HCT116 (cell line): ENCODE measurements at regions not wholly inside any gene's neighbourhood (a gene's known extent, or its start where the extent isn't known, plus 50 kb on each side); places are given as distances from the start of the nearest gene placed in this dataset.

Source experiments
- ATAC-seq: fragments of 200-7000 bp; cut with Tn5 transposase; 2 replicates; pipeline ENCODE4 v1.9.1; 2020; ENCODE audit warnings: mild to moderate bottlenecking, moderate library complexity
- BruUV-seq: library from RNA; stranded (reverse); fragments of 400-500 nt; replicated peaks from 2 replicates; lab custom pipeline; 2021; lab: Mats Ljungman, UMichigan
- CTCF ChIA-PET: fragments of 300-600 bp; sonication (Branson Sonifier 250); formaldehyde crosslinking; loops from one replicate; lab custom pipeline; 2021; ENCODE audit warnings: antibody characterized with exemption; lab: Charles Lee
- POLR2A ChIA-PET: fragments of 300-600, 350-600 bp; sonication (Branson Sonifier 250); formaldehyde crosslinking; loops from one replicate; lab custom pipeline; 2021; ENCODE audit warnings: antibody characterized with exemption; lab: Charles Lee
- RAD21 ChIA-PET, 2 experiments: fragments of 300-600 bp; sonication (Branson Sonifier 250); formaldehyde crosslinking; loops; one replicate each; lab custom pipeline; 2023; ENCODE audit warnings: low total read pairs in 2 of 2; ENCODE audit not compliant: uncharacterized antibody in 2 of 2, unreplicated experiment in 2 of 2, low non-redundant PET in 1 of 2; lab: Charles Lee
- DNase-seq: peaks from one replicate; pipeline ENCODE4 v3.0.0-alpha.2; 2010; ENCODE audit warnings: low read depth, low spot score
- H2AFZ ChIP-seq: fragments of 200-600 bp; shearing (Covaris generic), sonication (generic); 2 replicates; pipeline ENCODE4 v1.6.1; 2017; ENCODE audit warnings: low read depth, mixed run types, mixed read lengths, antibody characterized with exemption, low read length; ENCODE audit not compliant: poor library complexity, severe bottlenecking
- H3K27ac ChIP-seq: 2 replicates; pipeline ENCODE4 v1.5.1; 2012; ENCODE audit warnings: low read depth, low read length
- H3K27me3 ChIP-seq: fragments of 200-600 bp; sonication (generic); 2 replicates; pipeline ENCODE4 v1.6.1; 2016; ENCODE audit warnings: mixed run types, low read length, mixed read lengths; ENCODE audit not compliant: insufficient read depth
- H3K36me3 ChIP-seq, 2 experiments: fragments of 200-500 bp in 1 of 2; fragments of 200-600 bp in 1 of 2; sonication (Bioruptor generic) in 1 of 2; sonication (generic) in 1 of 2; 2 replicates each; pipeline versions ENCODE4 v1.5.1 to v1.6.1; 2014 to 2016; ENCODE audit warnings: low read length in 2 of 2, inconsistent platforms in 1 of 2, mixed read lengths in 1 of 2, mixed run types in 1 of 2; ENCODE audit not compliant: insufficient read depth in 2 of 2, control insufficient read depth in 1 of 2
- H3K4me1 ChIP-seq, 2 experiments: fragments of 200-600 bp in 1 of 2; sonication (generic) in 1 of 2; 2 replicates each; pipeline versions ENCODE4 v1.5.1 to v1.6.1; 2012 to 2017; ENCODE audit warnings: low read length in 2 of 2, inconsistent platforms in 1 of 2, mild to moderate bottlenecking in 1 of 2, mixed read lengths in 1 of 2, mixed run types in 1 of 2, moderate library complexity in 1 of 2; ENCODE audit not compliant: insufficient read depth in 2 of 2, control insufficient read depth in 1 of 2
- H3K4me2 ChIP-seq: fragments of 200-600 bp; sonication (generic); 2 replicates; pipeline ENCODE4 v1.6.1; 2017; ENCODE audit warnings: mixed run types, low read length, mixed read lengths
- H3K4me3 ChIP-seq, 2 experiments: fragments of 200-600 bp in 1 of 2; sonication (generic) in 1 of 2; replicated peaks in 1 of 2; 2 replicates each; pipeline ENCODE4 v1.5.1; 2011 to 2016; ENCODE audit warnings: low read length in 2 of 2, control low read depth in 1 of 2, low read depth in 1 of 2, mild to moderate bottlenecking in 1 of 2, mixed read lengths in 1 of 2, mixed run types in 1 of 2
- H3K79me2 ChIP-seq: fragments of 200-600 bp; sonication (generic); 2 replicates; pipeline ENCODE4 v1.6.1; 2017; ENCODE audit warnings: mild to moderate bottlenecking, mixed run types, low read length, moderate library complexity, mixed read lengths; ENCODE audit not compliant: insufficient read depth
- H3K9ac ChIP-seq: fragments of 200-600 bp; sonication (generic); 2 replicates; pipeline ENCODE4 v1.6.1; 2016; ENCODE audit warnings: low read length, mixed read lengths
- H3K9me2 ChIP-seq: fragments of 200-600 bp; sonication (generic), shearing (Covaris generic); 2 replicates; pipeline ENCODE4 v1.6.1; 2017; ENCODE audit warnings: mixed run types, mild to moderate bottlenecking, moderate library complexity; ENCODE audit not compliant: insufficient read depth
- H3K9me3 ChIP-seq, 2 experiments: fragments of 200-500 bp in 1 of 2; fragments of 200-600 bp in 1 of 2; sonication (Bioruptor generic) in 1 of 2; sonication (generic) in 1 of 2; 2 replicates each; pipeline ENCODE4 v1.6.1; 2014 to 2017; ENCODE audit warnings: low read length in 2 of 2, mixed read lengths in 2 of 2, inconsistent platforms in 1 of 2, low read depth in 1 of 2, mild to moderate bottlenecking in 1 of 2, mixed run types in 1 of 2, moderate library complexity in 1 of 2; ENCODE audit not compliant: control insufficient read depth in 1 of 2, insufficient read depth in 1 of 2
- H4K20me1 ChIP-seq: fragments of 200-600 bp; sonication (generic), shearing (Covaris generic); 2 replicates; pipeline ENCODE4 v1.6.1; 2017; ENCODE audit warnings: mixed run types, mild to moderate bottlenecking, moderate library complexity; ENCODE audit not compliant: insufficient read depth
- ELF1 ChIP-seq: IDR thresholded peaks from 2 replicates; pipeline ENCODE4 v1.6.1; 2012; ENCODE audit warnings: low read depth, borderline replicate concordance
- EZH2 ChIP-seq: fragments of 200-600 bp; sonication (generic); IDR thresholded peaks from 2 replicates; pipeline ENCODE4 v1.6.1; 2017; ENCODE audit warnings: antibody characterized with exemption, mixed run types
- EZH2phosphoT487 ChIP-seq: fragments of 200-600 bp; IDR thresholded peaks from 2 replicates; pipeline ENCODE4 v1.6.1; 2018; ENCODE audit warnings: antibody characterized with exemption, borderline replicate concordance
- JUND ChIP-seq: IDR thresholded peaks from 2 replicates; pipeline ENCODE4 v1.6.1; 2012
- POLR2AphosphoS5 ChIP-seq: IDR thresholded peaks from 2 replicates; pipeline ENCODE4 v1.6.1; 2011; ENCODE audit warnings: mild to moderate bottlenecking, low read depth, low read length, moderate library complexity
- RAD21 ChIP-seq: IDR thresholded peaks from 2 replicates; pipeline ENCODE4 v1.6.1; 2012; ENCODE audit warnings: low read depth, mild to moderate bottlenecking
- YY1 ChIP-seq: IDR thresholded peaks from 2 replicates; pipeline ENCODE4 v1.6.1; 2011; ENCODE audit warnings: low read length, low read depth, moderate library complexity, mild to moderate bottlenecking; ENCODE audit not compliant: insufficient replicate concordance; ENCODE audit errors: extremely low read depth
- intact Hi-C: fragments of 100-400 bp; cut with micrococcal nuclease; formaldehyde crosslinking; loops from 2 replicates; pipeline ENCODE4 v1.10.0; 2022
- TF ChIP-seq, protein P1 (sequence below), 3 experiments: fragments of 200-600 bp in 1 of 3; sonication (generic) in 1 of 3; IDR thresholded peaks in 2 of 3; conservative IDR thresholded peaks in 1 of 3; 2 replicates each; pipeline ENCODE4 v1.5.1; 2012 to 2017; ENCODE audit warnings: low read depth in 2 of 3, low read length in 2 of 3, antibody characterized with exemption in 1 of 3, borderline replicate concordance in 1 of 3, control low read depth in 1 of 3, mild to moderate bottlenecking in 1 of 3, mixed read lengths in 1 of 3, mixed run types in 1 of 3, moderate library complexity in 1 of 3; ENCODE audit not compliant: insufficient read depth in 1 of 3
- TF ChIP-seq, protein P2 (sequence below): IDR thresholded peaks from 2 replicates; pipeline ENCODE4 v1.6.1; 2012; ENCODE audit warnings: low read depth
- TF ChIP-seq, protein P3 (sequence below): IDR thresholded peaks from 2 replicates; pipeline ENCODE4 v1.6.1; 2012

DNA sequence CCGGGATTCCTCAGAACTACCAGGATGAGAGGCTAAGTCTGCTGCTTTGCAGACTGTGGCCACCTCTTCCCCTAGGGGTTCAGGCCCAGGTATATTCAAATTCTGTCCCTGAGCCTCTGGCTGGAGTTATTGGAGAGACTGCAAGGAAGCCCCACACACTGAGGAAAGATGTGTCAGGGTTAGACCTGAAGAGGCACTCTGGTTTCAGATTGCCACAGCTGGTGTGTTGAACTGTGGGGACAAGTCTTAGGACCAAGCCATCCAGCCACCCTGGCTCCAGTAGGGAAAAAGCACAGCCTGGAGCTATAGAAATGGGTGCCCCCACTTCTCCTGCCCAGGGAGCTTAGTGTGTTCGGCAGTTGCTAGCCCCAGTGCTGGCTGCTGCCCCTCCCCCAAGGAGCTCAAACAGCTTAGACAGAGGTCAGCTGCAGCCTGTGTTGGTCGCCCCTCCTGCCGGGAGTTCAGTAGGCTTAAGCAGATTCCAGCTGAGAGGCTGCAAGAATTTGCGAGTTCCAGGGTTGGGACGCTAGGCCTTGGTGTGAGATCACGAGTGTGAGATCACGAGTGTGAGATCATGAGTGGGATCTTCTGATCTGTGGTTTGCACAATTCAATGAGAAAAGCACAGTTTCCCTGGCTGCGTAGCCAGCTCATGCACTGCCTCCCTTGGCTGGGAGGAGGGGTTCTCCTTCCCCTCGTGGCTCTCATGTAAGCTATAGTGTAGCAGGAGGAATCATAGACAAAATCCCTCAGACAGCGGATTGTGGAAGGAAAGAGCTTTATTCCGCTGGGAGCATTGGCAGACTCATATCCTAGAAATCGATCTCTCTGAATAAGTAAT is 552.1 kb upstream of the CHORDC1 start:
- intact Hi-C loops, result no loop called here
- ChIA-PET CTCF (no interaction called here), POLR2A (no interaction called here), RAD21 (no interaction called here)
- Histone ChIP-seq H3K4me2 (no peak overlapping the region), H3K36me3 (no peaks in the 10 kb centered on the region), H3K27me3 (no peaks in the 10 kb centered on the region), H3K9me2 (no peaks in the 10 kb centered on the region), H3K27ac (no peak overlapping the region), H3K9me3 (peaks cover 0 to 14% of the 10 kb centered on the region in 2 experiments; a peak in 2 of 4 replicates), H3K9ac (no peak overlapping the region), H4K20me1 (no peaks in the 10 kb centered on the region), H2AFZ (no peak overlapping the region), H3K4me3 (no peak overlapping the region), H3K4me1 (no peaks in the 10 kb centered on the region), H3K79me2 (no peaks in the 10 kb centered on the region)
- BruUV-seq, result no TSS peak
- no peak for TF ChIP-seq YY1
- TF ChIP-seq, protein P1, sequence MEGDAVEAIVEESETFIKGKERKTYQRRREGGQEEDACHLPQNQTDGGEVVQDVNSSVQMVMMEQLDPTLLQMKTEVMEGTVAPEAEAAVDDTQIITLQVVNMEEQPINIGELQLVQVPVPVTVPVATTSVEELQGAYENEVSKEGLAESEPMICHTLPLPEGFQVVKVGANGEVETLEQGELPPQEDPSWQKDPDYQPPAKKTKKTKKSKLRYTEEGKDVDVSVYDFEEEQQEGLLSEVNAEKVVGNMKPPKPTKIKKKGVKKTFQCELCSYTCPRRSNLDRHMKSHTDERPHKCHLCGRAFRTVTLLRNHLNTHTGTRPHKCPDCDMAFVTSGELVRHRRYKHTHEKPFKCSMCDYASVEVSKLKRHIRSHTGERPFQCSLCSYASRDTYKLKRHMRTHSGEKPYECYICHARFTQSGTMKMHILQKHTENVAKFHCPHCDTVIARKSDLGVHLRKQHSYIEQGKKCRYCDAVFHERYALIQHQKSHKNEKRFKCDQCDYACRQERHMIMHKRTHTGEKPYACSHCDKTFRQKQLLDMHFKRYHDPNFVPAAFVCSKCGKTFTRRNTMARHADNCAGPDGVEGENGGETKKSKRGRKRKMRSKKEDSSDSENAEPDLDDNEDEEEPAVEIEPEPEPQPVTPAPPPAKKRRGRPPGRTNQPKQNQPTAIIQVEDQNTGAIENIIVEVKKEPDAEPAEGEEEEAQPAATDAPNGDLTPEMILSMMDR (IDR thresholded peaks at IDR 0.05 in 2 of 3, conservative IDR thresholded peaks at IDR 0.05 in 1 of 3; ENCODE audit: borderline replicate concordance in 1 of 3, insufficient read depth in 1 of 3, low read depth in 2 of 3, low read length in 2 of 3), result no peak
- TF ChIP-seq JUND, result no peak
- no peak for TF ChIP-seq RAD21
- TF ChIP-seq EZH2phosphoT487, result no peak
- TF ChIP-seq EZH2, result no peak
- TF ChIP-seq, protein P2, sequence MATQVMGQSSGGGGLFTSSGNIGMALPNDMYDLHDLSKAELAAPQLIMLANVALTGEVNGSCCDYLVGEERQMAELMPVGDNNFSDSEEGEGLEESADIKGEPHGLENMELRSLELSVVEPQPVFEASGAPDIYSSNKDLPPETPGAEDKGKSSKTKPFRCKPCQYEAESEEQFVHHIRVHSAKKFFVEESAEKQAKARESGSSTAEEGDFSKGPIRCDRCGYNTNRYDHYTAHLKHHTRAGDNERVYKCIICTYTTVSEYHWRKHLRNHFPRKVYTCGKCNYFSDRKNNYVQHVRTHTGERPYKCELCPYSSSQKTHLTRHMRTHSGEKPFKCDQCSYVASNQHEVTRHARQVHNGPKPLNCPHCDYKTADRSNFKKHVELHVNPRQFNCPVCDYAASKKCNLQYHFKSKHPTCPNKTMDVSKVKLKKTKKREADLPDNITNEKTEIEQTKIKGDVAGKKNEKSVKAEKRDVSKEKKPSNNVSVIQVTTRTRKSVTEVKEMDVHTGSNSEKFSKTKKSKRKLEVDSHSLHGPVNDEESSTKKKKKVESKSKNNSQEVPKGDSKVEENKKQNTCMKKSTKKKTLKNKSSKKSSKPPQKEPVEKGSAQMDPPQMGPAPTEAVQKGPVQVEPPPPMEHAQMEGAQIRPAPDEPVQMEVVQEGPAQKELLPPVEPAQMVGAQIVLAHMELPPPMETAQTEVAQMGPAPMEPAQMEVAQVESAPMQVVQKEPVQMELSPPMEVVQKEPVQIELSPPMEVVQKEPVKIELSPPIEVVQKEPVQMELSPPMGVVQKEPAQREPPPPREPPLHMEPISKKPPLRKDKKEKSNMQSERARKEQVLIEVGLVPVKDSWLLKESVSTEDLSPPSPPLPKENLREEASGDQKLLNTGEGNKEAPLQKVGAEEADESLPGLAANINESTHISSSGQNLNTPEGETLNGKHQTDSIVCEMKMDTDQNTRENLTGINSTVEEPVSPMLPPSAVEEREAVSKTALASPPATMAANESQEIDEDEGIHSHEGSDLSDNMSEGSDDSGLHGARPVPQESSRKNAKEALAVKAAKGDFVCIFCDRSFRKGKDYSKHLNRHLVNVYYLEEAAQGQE, result no peak
- no peak for TF ChIP-seq ELF1
- no peak for TF ChIP-seq POLR2AphosphoS5
- TF ChIP-seq, protein P3, sequence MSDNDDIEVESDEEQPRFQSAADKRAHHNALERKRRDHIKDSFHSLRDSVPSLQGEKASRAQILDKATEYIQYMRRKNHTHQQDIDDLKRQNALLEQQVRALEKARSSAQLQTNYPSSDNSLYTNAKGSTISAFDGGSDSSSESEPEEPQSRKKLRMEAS, result no peak
- DNase-seq (no peak), ATAC-seq (no peak)
